ENCODE measurements at regions not wholly inside any gene's neighbourhood (a gene's known extent, or its start where the extent isn't known, plus 50 kb on each side); places are given as distances from the start of the nearest gene placed in this dataset.

GRCh38 chr15:39350785-39351184 lies 230.1 kb upstream of the THBS1 start:
- TF ChIP-seq POLR2AphosphoS5 (IDR thresholded peaks at IDR 0.05; ENCODE audit: low read depth, low read length): no peak
- TF ChIP-seq, protein P1, sequence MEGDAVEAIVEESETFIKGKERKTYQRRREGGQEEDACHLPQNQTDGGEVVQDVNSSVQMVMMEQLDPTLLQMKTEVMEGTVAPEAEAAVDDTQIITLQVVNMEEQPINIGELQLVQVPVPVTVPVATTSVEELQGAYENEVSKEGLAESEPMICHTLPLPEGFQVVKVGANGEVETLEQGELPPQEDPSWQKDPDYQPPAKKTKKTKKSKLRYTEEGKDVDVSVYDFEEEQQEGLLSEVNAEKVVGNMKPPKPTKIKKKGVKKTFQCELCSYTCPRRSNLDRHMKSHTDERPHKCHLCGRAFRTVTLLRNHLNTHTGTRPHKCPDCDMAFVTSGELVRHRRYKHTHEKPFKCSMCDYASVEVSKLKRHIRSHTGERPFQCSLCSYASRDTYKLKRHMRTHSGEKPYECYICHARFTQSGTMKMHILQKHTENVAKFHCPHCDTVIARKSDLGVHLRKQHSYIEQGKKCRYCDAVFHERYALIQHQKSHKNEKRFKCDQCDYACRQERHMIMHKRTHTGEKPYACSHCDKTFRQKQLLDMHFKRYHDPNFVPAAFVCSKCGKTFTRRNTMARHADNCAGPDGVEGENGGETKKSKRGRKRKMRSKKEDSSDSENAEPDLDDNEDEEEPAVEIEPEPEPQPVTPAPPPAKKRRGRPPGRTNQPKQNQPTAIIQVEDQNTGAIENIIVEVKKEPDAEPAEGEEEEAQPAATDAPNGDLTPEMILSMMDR (IDR thresholded peaks at IDR 0.05): no peak

Data from Panc1 (cell line).